ENCODE measurements at regions not wholly inside any gene's neighbourhood (a gene's known extent, or its start where the extent isn't known, plus 50 kb on each side); places are given as distances from the start of the nearest gene placed in this dataset.

GRCh38 chr5:33227746-33228145 is 213.0 kb upstream of the TARS1 start:
- no peak overlapping the region for H3K27ac ChIP-seq (ENCODE audit: control insufficient read depth, insufficient read depth, low read length)
- no peaks in the 10 kb centered on the region for H3K9me3 ChIP-seq (ENCODE audit: control insufficient read depth, low read depth, low read length)
- no peak for DNase-seq (ENCODE audit: low read depth, low spot score)
- no peak overlapping the region for H3K4me3 ChIP-seq (ENCODE audit: control insufficient read depth in 2 of 3, extremely low read depth in 1 of 3, insufficient read depth in 2 of 3, low read depth in 1 of 3, low read length in 3 of 3)
- H2AFZ ChIP-seq (ENCODE audit: control insufficient read depth, low read length) = no peak overlapping the region
- H4K20me1 ChIP-seq (ENCODE audit: control insufficient read depth, extremely low read depth, insufficient read depth, low read length) = no peaks in the 10 kb centered on the region
- no peak overlapping the region for H3K4me2 ChIP-seq (ENCODE audit: control insufficient read depth, extremely low read depth, insufficient read depth, low read depth, low read length)
- H3K4me1 ChIP-seq (ENCODE audit: control insufficient read depth, extremely low read depth, insufficient read depth, low read length) = no peaks in the 10 kb centered on the region
- no peak overlapping the region for H3K9ac ChIP-seq (ENCODE audit: control insufficient read depth, extremely low read depth, insufficient read depth, low read length)
- no peaks in the 10 kb centered on the region for H3K36me3 ChIP-seq (ENCODE audit: control insufficient read depth in 2 of 2, extremely low read depth in 1 of 2, insufficient read depth in 2 of 2, low read length in 2 of 2)
- H3K79me2 ChIP-seq (ENCODE audit: control insufficient read depth, insufficient read depth, low read length) = no peaks in the 10 kb centered on the region
- no peaks in the 10 kb centered on the region for H3K9me1 ChIP-seq (ENCODE audit: control insufficient read depth, extremely low read depth, insufficient read depth, low read length)
- no peak for TF ChIP-seq EZH2 (IDR thresholded peaks at IDR 0.05; ENCODE audit: low read length)
- no peak for TF ChIP-seq CTCF (optimal IDR thresholded peaks at IDR 0.05 in 1 of 3, IDR thresholded peaks at IDR 0.05 in 1 of 3, conservative IDR thresholded peaks at IDR 0.05 in 1 of 3; ENCODE audit: extremely low read depth in 1 of 3, insufficient read depth in 2 of 3, low read length in 3 of 3)
- no peak for FAIRE-seq
- dilution Hi-C loops (cut with MboI; ENCODE audit: extremely low pct_ligation_motif_present, low sequenced_read_pairs) = no loop called here
- no peaks in the 10 kb centered on the region for H3K27me3 ChIP-seq (ENCODE audit: control insufficient read depth, extremely low read depth, insufficient read depth, low read length)

- dilution Hi-C loops (cut with MboI; ENCODE audit: extremely low pct_ligation_motif_present, low sequenced_read_pairs) = no loop called here
- no peaks in the 10 kb centered on the region for H3K4me1 ChIP-seq (ENCODE audit: control insufficient read depth, extremely low read depth, insufficient read depth, low read length)
- TF ChIP-seq CTCF (optimal IDR thresholded peaks at IDR 0.05 in 1 of 3, IDR thresholded peaks at IDR 0.05 in 1 of 3, conservative IDR thresholded peaks at IDR 0.05 in 1 of 3; ENCODE audit: extremely low read depth in 1 of 3, insufficient read depth in 2 of 3, low read length in 3 of 3) (no peak), EZH2 (IDR thresholded peaks at IDR 0.05; ENCODE audit: low read length) (no peak)
Observed at GRCh38 chr5:33228149-33228548, 212.6 kb upstream of the TARS1 start.

More at GRCh38 chr5:33228149-33228548, 212.6 kb upstream of the TARS1 start:
- no peak for FAIRE-seq
- Histone ChIP-seq H2AFZ (ENCODE audit: control insufficient read depth, low read length) (no peak overlapping the region), H3K27ac (ENCODE audit: control insufficient read depth, insufficient read depth, low read length) (no peak overlapping the region), H3K4me3 (ENCODE audit: control insufficient read depth in 2 of 3, extremely low read depth in 1 of 3, insufficient read depth in 2 of 3, low read depth in 1 of 3, low read length in 3 of 3) (no peak overlapping the region), H3K9me3 (ENCODE audit: control insufficient read depth, low read depth, low read length) (no peaks in the 10 kb centered on the region), H3K36me3 (ENCODE audit: control insufficient read depth in 2 of 2, extremely low read depth in 1 of 2, insufficient read depth in 2 of 2, low read length in 2 of 2) (no peaks in the 10 kb centered on the region), H3K27me3 (ENCODE audit: control insufficient read depth, extremely low read depth, insufficient read depth, low read length) (no peaks in the 10 kb centered on the region), H3K9me1 (ENCODE audit: control insufficient read depth, extremely low read depth, insufficient read depth, low read length) (no peaks in the 10 kb centered on the region), H3K9ac (ENCODE audit: control insufficient read depth, extremely low read depth, insufficient read depth, low read length) (no peak overlapping the region), H3K4me2 (ENCODE audit: control insufficient read depth, extremely low read depth, insufficient read depth, low read depth, low read length) (no peak overlapping the region), H3K79me2 (ENCODE audit: control insufficient read depth, insufficient read depth, low read length) (no peaks in the 10 kb centered on the region), H4K20me1 (ENCODE audit: control insufficient read depth, extremely low read depth, insufficient read depth, low read length) (no peaks in the 10 kb centered on the region)
- DNase-seq (ENCODE audit: low read depth, low spot score) = no peak
